HG03521 (cell line): ENCODE measurements at regions not wholly inside any gene's neighbourhood (a gene's known extent, or its start where the extent isn't known, plus 50 kb on each side); places are given as distances from the start of the nearest gene placed in this dataset.

Source experiments
- ATAC-seq: cut with Tn5 transposase; IDR thresholded peaks from one replicate; pipeline ENCODE4 v1.9.1; 2021; ENCODE audit warnings: mild to moderate bottlenecking, moderate library complexity; ENCODE audit not compliant: unreplicated experiment

DNA sequence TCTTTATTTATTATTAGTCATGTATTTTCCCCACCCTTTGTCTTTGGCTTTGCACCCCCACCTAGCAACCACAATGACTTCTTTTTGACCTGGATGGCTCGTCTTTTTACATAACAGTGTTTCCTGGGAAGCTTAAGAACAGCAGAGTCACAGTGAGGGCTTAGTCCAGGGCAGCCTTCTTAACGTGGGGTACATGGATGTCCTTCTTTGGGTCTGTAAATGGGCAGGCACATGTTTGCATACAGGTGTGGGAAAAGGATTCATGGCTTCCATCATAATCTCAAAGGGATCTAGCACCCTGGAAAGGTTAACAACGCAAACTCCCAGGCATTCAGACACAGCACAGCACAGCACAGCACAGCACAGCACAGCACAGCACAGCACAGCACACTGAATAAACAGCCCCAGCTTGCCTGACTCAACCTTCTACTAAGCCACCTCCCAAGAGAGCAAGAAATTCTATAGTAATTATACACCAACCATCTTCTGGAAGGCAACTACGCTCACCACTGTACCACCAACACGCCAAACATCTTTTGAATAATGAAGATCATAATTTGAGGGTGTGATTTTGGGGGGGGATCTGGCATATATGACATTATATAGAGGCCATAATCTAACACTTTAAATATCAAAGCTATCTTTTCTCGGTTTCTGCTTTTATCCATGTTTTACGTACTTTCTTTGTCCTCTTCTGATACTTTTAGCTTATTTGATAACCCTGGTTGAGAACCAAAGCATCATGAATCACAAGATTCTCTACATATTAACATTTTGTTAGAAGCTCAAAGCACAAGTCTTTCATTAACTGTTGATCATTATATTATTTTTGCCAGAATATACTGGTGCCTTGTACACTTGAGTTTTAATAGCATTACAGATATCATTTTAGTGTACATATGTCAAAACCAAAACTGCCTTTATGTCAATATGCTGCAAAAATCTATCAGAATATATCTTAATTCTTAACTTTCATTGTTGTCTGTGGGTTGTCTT lies 177.2 kb upstream of the KLF14 start:
- ATAC-seq = no peak

DNA sequence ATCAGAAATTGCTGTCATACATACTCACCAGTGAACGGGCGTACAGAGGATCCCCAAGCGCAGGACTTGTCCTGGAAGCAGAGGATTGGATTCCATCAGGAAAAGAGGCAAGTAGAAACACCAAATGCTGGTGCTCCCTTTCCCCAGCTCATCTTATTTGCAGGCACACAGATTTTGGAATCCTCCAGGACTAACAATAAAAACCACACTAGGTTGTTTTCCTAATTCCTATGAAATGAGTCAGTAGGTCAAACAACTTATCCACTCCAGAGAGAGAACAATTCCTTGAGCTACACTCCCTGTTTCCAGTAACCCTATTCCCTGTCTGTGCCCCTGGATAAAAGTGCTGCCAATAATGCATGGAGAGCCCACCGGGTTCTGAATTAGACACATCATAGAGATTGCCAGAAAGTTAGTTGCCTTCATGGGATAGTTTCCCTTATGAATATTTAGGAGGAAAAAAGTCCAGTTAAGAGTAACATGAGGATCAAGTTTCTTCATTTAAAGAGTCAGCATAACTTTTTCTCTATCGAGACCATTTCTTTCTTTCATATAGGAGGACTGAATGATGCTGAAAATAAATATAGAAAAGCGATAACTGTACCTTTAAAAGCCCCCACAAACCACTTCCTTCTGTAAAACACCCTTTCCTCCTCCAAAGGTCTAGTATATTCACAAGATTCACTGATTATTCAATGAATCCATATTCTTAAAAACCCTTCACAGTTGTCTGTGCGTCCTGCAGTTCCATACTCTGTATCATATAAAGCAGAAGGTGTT lies 178.3 kb upstream of the KLF14 start:
- no peak for ATAC-seq

DNA sequence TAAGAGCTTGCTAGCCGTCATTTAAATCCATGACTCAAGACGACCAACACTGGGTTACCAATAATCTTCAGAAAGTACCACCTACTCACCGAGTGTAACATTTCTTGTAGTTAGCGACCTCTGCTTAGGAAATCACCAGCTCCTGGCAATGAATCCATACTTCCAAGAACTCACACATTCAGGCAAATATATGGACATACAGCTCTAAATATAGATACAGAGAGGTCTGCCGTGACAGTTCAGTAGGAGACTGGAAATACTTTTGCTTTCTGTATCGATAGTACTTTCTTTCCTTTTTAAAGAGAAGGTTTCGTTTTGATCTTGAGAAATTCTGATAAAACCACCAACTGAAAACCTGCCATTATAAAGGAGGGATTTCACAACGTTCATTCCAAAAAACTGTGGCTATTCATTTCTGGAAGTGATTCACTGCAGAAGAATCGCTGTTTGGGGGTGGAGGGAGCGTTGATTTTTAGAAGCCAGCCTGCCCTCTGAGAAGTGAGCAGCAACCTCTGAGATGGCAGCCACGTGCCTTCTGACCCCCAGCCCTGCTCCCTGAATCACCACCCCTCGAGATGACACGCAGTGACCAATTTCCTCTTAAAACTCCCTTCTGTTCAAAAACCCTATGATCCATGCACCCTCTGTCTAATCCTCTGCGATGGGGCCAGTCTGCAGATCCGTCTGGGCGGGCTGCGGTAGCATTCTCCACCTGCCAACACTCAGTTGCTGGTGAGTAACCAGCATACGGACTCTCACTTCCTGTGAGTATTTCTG lies 179.0 kb upstream of the KLF14 start:
- peak; percentile 85 for ATAC-seq

DNA sequence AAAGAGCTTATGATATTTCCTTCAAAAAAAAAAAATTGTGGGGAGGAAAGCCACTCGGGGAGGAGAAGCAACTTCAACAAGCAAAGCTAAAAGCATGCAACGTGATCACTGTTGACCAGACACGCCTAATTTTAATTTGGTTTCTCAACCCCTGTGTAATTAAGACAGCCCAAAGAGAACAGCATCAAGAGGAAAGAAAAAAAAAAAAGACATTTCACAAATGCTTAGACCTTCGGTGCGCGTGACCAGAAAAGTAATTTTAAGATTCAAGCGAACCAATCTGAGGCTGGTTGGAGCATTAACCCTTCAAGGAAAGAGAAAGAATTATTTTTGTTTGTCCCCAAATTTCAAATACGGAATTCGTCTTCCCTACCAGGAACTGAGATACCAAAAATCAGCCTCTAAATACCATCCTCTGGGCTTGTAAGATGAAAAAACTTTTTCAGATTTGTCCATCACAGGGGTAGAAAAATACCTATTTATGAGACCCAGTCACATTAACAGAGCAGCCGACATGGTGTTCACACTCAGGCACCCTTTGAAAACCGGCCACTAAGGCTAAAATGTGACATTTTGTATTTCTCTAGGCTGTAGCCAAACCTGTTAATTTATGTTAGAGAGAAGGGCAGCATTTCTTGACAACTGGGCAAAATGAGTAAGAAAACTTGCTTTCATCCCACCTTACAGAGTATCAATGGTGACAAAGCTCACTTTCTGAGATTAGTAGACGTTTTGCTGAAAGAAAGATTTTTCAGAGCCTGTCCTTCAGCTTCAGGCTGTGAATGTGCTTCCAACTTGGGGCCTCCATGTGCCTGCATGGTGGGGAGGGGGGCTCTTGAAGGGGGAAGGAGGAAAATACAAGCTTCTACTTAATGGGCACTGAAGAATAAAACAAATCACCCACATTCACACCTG lies 179.9 kb upstream of the KLF14 start:
- ATAC-seq = no peak

DNA sequence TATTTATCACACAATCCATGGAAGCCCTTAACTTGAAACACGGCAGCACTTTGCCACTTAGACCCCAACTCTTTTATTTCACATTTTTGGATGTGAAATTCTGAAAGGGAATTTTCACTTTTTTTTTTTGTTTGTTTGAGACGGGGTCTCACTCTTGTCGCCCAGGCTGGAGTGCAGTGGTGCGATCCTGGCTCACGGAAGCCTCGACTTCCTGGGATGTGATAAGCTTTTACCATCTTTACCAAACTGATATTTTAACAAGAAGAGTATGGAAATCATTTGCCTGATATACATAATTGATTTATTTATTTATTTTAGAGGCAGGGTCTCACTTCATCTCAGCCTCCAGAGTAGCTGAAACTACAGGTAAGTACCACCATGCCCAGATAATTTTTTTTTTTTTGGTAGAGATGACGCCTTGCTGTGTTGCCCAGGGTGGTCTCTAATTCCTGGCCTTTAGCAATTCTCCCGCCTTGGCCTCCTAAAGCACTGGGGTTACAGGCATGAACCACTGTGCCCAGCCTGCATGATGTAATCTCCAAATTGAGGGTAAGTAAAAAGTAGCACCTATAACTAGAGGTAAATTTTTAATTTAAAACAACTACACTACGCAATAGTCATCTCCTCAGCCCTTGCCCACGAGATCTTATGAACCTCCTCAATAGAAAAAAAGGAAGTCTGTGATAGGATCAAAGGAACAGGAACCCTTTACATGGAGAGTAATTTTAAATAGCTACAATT lies 180.7 kb upstream of the KLF14 start:
- ATAC-seq = no peak

DNA sequence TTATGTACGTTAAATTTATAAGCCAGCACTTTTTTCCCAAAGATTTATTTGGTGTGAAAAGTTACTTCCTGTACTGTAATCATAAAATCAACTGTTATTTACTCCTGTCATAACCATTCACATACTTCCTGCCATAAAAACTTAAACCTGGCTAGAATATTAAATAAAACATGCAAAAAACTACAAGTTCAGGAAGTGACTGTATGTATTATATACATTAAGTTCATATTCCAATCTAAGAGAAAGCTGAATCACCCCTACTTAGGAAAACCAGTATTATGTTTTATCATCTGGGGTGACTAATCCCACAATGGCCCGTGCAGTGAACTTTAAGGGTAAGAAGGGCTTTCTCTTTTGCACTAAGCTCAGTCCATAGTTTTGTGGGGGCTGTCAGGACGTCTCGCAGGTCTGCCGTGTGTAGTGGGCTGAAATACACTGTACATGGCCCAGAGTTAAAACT lies 183.7 kb upstream of the KLF14 start:
- ATAC-seq = no peak

DNA sequence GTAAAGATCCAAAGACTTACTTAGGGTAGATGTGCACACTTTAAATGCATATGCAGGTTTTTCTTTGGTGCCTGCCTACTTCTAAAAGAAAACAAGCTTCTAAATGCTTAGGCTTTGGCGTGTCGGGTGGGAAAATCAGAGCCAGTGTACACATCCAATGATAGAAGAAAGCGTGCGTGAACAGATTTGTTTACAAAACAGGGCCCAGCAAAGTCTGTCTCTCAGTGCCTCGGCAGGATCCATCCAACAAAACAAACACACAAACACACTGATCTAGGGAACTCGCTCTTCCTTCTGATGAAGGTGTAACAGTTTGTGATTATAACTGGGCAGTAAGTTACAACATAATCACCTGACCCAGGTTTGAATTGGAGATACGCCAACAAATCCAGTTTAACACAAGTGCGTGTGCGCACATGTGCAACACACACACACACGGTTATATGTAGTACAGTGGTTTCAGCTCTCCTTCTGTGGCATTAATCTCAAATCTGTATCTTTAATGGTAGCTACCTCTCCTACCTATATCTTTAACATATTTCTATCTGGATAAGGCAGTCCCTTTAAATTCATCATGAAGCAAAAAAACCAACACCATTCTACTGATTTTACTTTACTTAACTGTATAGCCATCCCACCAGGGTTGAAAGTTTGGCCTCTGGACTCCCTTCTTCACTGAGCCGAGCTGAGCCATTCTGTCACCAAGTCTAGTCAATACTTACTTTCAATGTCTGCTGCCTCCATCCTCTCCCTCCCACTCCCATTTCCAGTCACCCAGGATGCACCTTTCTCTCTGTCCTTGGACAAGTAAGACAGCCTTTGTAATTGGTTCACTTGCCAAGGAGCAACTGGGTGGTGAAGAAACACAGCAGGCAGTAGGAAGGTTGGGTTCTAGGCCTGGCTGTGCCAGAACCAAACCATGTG lies 184.4 kb upstream of the KLF14 start:
- no peak for ATAC-seq

DNA sequence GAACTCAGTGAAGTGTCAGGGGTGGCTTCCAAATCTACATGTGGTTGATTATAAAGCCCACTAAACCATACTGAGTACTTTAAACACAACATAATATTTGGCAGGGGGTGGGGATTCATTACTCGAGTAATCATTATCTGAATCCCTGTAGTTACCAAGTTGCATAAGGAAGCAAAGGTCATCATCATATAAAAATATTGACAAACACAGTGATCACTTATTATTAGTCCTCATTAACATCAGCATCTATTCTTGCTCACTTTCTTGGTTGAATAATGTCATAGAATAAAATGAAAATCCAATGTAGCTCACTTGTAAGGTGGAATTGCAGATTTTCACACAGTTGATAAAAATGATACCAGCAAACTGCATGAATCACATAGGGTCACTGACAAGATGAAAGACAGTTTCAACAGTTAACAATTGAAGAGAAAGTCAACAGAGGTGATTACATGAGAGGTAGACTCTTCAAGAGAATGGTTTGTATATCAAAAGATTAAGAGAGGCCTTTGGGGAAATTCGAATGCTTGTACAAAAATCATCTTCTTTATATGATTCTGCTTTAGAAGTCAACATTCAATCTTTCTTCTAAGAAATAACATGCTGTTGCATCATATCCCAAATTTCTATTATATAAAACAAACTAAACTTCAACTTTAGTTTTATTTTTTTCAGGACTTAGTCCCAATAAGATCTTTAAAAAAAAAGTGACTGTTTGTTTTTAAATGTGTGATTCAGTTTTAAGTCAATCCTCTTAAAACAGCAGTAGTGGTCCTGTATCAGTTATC lies 185.5 kb upstream of the KLF14 start:
- no peak for ATAC-seq

DNA sequence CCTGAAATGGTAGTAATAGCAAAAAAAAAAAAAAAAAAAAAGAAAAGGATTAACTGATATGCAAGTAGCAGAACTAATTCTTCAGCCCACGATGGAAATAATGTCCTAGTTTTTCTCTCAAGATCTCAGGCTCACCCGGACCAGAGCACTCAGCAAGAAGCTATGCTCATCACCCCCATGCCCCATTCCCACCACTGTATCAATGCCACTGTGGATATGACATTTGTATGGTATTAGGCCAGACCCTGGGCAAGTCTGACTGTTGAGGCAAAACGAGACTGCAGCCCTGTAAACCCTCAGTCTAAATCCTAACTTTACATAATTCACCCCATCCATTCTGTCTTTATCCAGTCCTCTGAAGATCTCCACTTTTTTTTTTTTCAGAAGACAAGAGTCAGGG lies 186.1 kb upstream of the KLF14 start:
- ATAC-seq = no peak

DNA sequence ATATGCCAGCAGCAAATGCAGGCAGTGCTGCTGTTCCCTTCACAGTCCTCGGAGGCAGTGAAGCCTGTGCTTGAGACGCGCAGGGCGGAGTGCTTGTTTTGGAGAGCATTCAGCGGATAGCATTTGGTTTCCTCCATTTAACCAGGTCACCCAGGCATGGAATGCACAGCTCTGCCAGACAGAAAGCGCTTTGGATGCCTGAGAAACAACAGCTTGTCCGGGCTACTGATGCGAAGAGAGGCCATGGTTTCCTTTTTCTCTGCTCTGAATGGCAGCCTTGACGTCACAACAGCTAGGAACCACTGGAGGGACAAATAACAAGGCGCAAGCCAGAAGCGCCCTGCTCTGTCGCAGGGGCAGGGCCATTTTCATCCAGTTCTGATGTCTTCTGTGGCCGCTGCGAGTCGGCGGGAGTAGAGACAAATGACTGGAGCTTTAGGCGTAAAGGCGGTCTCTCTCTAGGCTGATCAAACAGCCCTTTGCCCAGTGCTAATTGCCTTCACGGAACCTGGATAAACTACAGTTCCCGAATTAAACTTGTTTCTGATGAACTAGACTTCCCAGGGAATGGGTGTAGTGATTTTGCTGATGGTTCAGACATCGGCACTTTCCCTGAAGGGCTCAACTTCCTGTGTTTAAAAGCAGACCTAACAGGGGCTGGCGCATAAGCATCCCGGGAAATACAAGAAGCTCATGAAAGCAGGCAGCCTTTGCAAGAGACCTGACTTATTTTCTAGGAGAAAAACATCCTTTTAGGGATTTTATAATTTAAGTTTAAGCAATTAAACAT lies 187.6 kb upstream of the KLF14 start:
- ATAC-seq = no peak

DNA sequence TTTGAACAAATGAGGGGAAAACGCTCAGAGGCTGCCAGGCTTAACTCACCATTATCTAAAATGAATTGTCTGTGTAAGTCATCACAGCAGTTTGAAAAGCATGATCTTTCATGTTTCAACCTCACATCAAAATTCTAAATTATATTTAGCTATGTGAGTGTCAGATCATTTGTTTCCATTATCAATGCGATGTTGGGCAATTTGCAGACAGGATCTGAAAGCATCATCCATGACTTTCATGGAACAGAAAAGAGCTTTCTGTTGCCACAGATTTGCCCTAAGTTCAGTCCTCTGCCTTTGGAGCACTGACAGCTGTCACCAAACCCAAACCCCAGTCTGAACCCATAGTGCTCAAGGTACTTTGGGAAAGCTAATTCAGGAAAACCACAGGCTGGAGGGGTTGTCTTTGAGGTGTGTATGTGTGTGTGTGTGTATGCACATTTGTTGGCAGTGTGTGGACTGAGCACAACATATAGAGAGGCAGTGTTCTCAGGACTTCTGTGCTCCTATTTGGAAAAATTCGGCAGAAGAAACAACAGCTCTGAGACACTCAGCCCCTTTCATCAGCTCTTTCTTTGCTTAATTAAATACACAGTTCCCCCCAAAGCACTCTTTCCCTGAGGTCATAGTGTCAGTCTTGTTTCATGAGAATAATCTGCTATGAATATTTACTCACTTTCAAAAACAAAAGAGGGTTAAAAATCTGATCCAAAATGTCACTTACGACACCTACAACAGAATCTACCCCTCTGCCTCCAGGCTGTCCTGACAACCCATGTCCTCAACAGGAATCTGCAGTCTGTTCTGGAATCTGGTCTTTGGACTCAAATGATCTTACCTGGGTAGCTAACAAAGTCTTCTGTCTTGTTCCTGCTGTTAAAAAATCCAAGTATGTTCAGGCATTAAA lies 188.5 kb upstream of the KLF14 start:
- no peak for ATAC-seq

DNA sequence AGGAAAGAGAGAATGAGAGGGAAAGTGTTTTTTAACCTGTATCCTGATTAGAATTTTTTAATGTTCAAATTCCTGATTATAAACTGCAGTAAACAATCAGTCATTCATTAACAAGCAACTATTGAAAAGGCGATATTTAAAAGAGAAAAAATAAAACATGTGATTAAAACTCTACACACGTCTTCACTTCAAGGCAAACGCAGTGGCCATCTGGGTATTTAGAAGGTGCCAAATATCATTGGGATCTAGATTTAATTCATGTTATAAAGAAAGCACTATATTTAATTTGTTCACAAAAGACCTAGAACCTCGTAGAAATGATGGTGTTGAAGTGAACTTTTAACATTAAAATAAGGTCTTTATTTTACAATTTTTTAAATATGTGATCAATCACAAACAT lies 189.4 kb upstream of the KLF14 start:
- no peak for ATAC-seq

DNA sequence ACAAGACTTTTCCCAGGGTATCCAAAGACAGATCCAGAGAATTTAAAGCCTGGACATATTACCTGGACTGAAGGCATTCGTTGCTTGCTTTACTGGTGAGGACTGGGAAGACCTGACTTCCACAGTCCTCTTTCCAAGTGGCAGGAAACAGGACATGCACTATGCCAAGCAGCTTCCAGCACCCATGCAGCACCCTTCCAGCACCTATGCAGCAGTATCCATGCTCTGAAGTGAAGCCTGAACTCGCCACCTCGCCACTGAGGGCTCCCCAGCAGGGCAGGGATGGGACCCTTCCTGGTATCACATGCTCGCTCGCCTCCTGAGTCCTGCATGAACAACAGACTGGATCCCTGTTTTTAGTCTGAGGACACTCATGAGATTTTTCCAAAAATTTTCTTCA lies 189.9 kb upstream of the KLF14 start:
- no peak for ATAC-seq

DNA sequence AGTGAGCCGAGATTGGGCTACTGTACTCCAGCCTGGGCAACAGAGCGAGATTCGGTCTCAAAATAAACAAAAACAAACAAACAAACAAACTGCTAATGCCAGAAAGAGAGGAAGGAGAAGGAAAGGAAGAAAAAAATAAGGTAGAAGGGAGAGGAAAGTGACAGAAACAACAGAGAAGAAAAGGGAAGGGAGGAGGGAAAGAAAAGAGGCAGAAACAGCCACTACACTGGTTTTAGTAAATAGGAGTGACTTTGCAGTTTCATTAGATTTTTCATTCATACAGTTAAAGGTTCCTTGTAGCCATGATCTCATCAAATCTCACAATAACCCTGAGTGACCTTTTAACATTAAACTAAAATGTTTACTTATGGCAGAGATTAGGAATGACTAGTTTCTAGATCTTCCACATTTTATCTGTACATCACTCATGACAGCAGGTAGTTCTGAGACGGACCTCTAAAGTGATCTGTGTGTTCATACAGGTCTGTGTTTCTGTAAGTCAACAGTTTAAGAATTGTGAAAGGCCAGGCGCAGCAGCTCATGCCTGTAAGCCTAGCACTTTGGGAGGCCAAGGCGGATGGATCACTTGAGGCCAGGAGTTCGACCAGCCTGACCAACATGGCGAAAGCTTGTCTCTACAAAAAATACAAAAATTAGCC lies 191.3 kb upstream of the KLF14 start:
- no peak for ATAC-seq

DNA sequence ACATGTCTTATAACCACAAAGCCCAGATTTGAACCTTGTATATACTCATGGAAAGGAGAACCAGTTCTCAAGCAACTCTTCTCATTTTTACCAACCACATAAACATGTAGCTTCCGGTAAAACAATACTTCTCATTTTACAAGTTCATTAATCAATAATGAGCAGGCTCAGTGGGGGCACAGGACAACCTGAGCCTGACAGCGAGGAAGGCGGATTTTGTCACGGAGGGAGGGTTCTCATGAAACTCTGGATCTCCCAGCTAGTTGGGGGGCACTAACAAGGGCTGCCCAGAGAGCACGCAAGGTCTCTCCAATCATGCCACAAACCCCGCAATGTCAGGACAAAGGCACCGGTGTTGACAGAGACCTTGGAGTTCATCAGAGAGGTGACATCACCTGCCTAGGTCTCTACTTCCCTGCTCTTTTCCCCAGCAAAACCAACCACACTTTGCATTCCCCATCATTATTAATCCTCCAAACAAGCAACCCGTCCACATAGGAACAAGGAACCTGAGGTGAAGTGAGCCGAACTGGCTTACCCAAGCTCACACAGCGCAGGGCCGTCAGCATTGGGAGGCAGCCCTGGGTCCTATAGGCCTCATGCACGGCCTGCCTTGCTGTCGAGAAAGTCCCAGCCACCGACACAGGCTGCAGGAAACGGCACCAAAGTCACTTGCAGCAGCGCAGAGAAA lies 192.1 kb upstream of the KLF14 start:
- no peak for ATAC-seq
